Esophagus muscularis mucosa (tissue), 4 donors: ENCODE measurements at regions not wholly inside any gene's neighbourhood (a gene's known extent, or its start where the extent isn't known, plus 50 kb on each side); places are given as distances from the start of the nearest gene placed in this dataset.

Experiments used
- CTCF ChIP-seq, 3 experiments: fragments of 200-600 bp in 2 of 3; fragments of 450-650 bp in 1 of 3; sonication (generic) in 2 of 3; IDR thresholded peaks; one replicate each; pipeline ENCODE4 v1.5.1; 2017 to 2019; ENCODE audit warnings: antibody characterized with exemption in 3 of 3, mild to moderate bottlenecking in 2 of 3, moderate library complexity in 1 of 3
- EP300 ChIP-seq: sonication (generic); formaldehyde crosslinking; IDR thresholded peaks from one replicate; pipeline ENCODE4 v1.6.1; 2017; ENCODE audit warnings: antibody characterized with exemption
- POLR2A ChIP-seq: fragments of 450-650 bp; IDR thresholded peaks from one replicate; pipeline ENCODE4 v1.6.1; 2017; ENCODE audit warnings: antibody characterized with exemption, moderate library complexity, mild to moderate bottlenecking, low read depth
- POLR2AphosphoS5 ChIP-seq, 2 donors: sonication (generic); formaldehyde crosslinking; IDR thresholded peaks; one replicate each; pipeline ENCODE4 v1.6.1; 2017; ENCODE audit warnings: antibody characterized with exemption in 2 of 2

- TF ChIP-seq CTCF (IDR thresholded peaks at IDR 0.05): no peak
- no peak for TF ChIP-seq POLR2AphosphoS5 (IDR thresholded peaks at IDR 0.05)
- no peak for TF ChIP-seq POLR2A
- no peak for TF ChIP-seq EP300
Observed at GRCh38 chr3:145188079-145188770, 972.8 kb downstream of the PLOD2 start.
